Endothelial cell of umbilical vein (primary cell): ENCODE measurements at regions not wholly inside any gene's neighbourhood (a gene's known extent, or its start where the extent isn't known, plus 50 kb on each side); places are given as distances from the start of the nearest gene placed in this dataset.

Experiments
- BruUV-seq: library from RNA; stranded (reverse); fragments of 400-500 nt; replicated peaks from 2 replicates; lab custom pipeline; 2021; lab: Mats Ljungman, UMichigan
- CTCF ChIA-PET: fragments of 300-600, 350-600 bp; sonication (Branson Sonifier 250); formaldehyde crosslinking; loops from one replicate; lab custom pipeline; 2021; ENCODE audit warnings: antibody characterized with exemption, inconsistent platforms; lab: Charles Lee
- POLR2A ChIA-PET: fragments of 300-600, 350-600 bp; sonication (Branson Sonifier 250); formaldehyde crosslinking; loops from one replicate; lab custom pipeline; 2021; ENCODE audit warnings: antibody characterized with exemption, inconsistent platforms; lab: Charles Lee
- DNase-seq: peaks from one replicate; pipeline ENCODE4 v3.0.0-alpha.2; 2011; ENCODE audit warnings: low read depth, low spot score
- FAIRE-seq: peaks from 2 replicates; lab custom pipeline; 2011; peaks lifted over from hg19 to GRCh38; lab: Jason Lieb, UNC
- H2AFZ ChIP-seq: 2 replicates; pipeline ENCODE4 v1.6.0; 2012; ENCODE audit warnings: low read depth, low read length, control low read depth, inconsistent platforms
- H3K27ac ChIP-seq: 2 replicates; pipeline ENCODE4 v1.5.1; 2011; ENCODE audit warnings: low read depth, mild to moderate bottlenecking, control low read depth, low read length, moderate library complexity; ENCODE audit not compliant: insufficient read depth
- H3K27me3 ChIP-seq, 2 experiments: 2 replicates each; pipeline versions ENCODE4 v1.6.0 to v1.6.1; 2011; ENCODE audit warnings: low read length in 2 of 2, mixed read lengths in 1 of 2; ENCODE audit not compliant: control insufficient read depth in 2 of 2, insufficient read depth in 2 of 2
- H3K36me3 ChIP-seq, 2 experiments: 2 replicates in 1 of 2; 3 replicates in 1 of 2; pipeline ENCODE4 v1.5.1; 2011; ENCODE audit warnings: low read length in 2 of 2, mild to moderate bottlenecking in 1 of 2, moderate library complexity in 1 of 2; ENCODE audit not compliant: control insufficient read depth in 2 of 2, insufficient read depth in 2 of 2; ENCODE audit errors: extremely low read depth in 1 of 2
- H3K4me1 ChIP-seq: 3 replicates; pipeline ENCODE4 v1.5.1; 2011; ENCODE audit warnings: mild to moderate bottlenecking, low read length; ENCODE audit not compliant: control insufficient read depth, insufficient read depth; ENCODE audit errors: extremely low read depth
- H3K4me2 ChIP-seq: 2 replicates; pipeline ENCODE4 v1.6.1; 2011; ENCODE audit warnings: low read length, control low read depth, mixed read lengths; ENCODE audit not compliant: insufficient read depth
- H3K4me3 ChIP-seq, 3 experiments: fragments of 200-600 bp in 1 of 3; sonication (generic), shearing (Covaris generic) in 1 of 3; replicated peaks in 1 of 3; 2 replicates each; pipeline ENCODE4 v1.5.1; 2011 to 2016; ENCODE audit warnings: control low read depth in 3 of 3, low read length in 3 of 3, mild to moderate bottlenecking in 2 of 3, inconsistent platforms in 1 of 3, low read depth in 1 of 3, moderate library complexity in 1 of 3; ENCODE audit not compliant: insufficient read depth in 1 of 3
- H3K79me2 ChIP-seq: 2 replicates; pipeline ENCODE4 v1.6.0; 2012; ENCODE audit warnings: low read length, inconsistent platforms; ENCODE audit not compliant: control insufficient read depth, insufficient read depth
- H3K9ac ChIP-seq: replicated peaks from 2 replicates; pipeline ENCODE3; 2011; ENCODE audit warnings: low read length, control low read depth; ENCODE audit not compliant: insufficient read depth; ENCODE audit errors: extremely low read depth
- H3K9me1 ChIP-seq: replicated peaks from 3 replicates; pipeline ENCODE4 v1.6.0; 2011; ENCODE audit warnings: mild to moderate bottlenecking, low read length; ENCODE audit not compliant: control insufficient read depth, insufficient read depth; ENCODE audit errors: extremely low read depth
- H3K9me3 ChIP-seq: replicated peaks from 2 replicates; pipeline ENCODE4 v1.5.1; 2012; ENCODE audit warnings: low read length, inconsistent platforms; ENCODE audit not compliant: control insufficient read depth, insufficient read depth
- H4K20me1 ChIP-seq: replicated peaks from 2 replicates; pipeline ENCODE3; 2011; ENCODE audit warnings: mild to moderate bottlenecking, low read length; ENCODE audit not compliant: control insufficient read depth, insufficient read depth; ENCODE audit errors: extremely low read depth
- EZH2 ChIP-seq: IDR thresholded peaks from 2 replicates; pipeline ENCODE4 v1.6.1; 2012; ENCODE audit warnings: borderline replicate concordance, low read depth, mild to moderate bottlenecking, moderate library complexity, low read length, inconsistent platforms; ENCODE audit not compliant: severe bottlenecking
- FOS ChIP-seq: IDR thresholded peaks from 2 replicates; pipeline ENCODE4 v1.6.1; 2011; ENCODE audit warnings: mild to moderate bottlenecking, low read length, moderate library complexity, borderline replicate concordance; ENCODE audit not compliant: insufficient read depth
- GATA2 ChIP-seq: IDR thresholded peaks from 2 replicates; pipeline ENCODE4 v1.7.0; 2011; ENCODE audit warnings: low read depth, mild to moderate bottlenecking, moderate library complexity, mixed read lengths, low read length; ENCODE audit not compliant: insufficient read length, insufficient read depth
- JUN ChIP-seq: IDR thresholded peaks from 2 replicates; pipeline ENCODE4 v1.6.1; 2011; ENCODE audit warnings: borderline replicate concordance, low read depth; ENCODE audit not compliant: insufficient read length, insufficient read depth
- MYC ChIP-seq: IDR thresholded peaks from one replicate; pipeline ENCODE4 v1.6.1; 2011; ENCODE audit warnings: mild to moderate bottlenecking, low read depth, low read length
- POLR2A ChIP-seq: IDR thresholded peaks from 2 replicates; pipeline ENCODE4 v1.6.1; 2012; ENCODE audit warnings: low read depth, mild to moderate bottlenecking, control low read depth, low read length
- POLR2AphosphoS5 ChIP-seq: IDR thresholded peaks from 2 replicates; pipeline ENCODE4 v1.6.1; 2012; ENCODE audit warnings: low read depth, mild to moderate bottlenecking, control low read depth, low read length, moderate library complexity; ENCODE audit not compliant: insufficient read depth
- dilution Hi-C: fragments of 300-500 bp; cut with MboI; formaldehyde crosslinking; loops from one replicate; pipeline ENCODE4 v1.15.0; 2019; ENCODE audit warnings: low sequenced_read_pairs; ENCODE audit not compliant: extremely low pct_ligation_motif_present
- intact Hi-C: fragments of 100-400 bp; cut with micrococcal nuclease; formaldehyde crosslinking; loops from one replicate; pipeline ENCODE4 v1.10.0; 2022
- TF ChIP-seq, protein P1 (sequence below): IDR thresholded peaks from 2 replicates; pipeline ENCODE4 v1.6.1; 2011; ENCODE audit not compliant: insufficient read depth, insufficient read length
- TF ChIP-seq, protein P2 (sequence below), 2 donors: IDR thresholded peaks; 1 replicate in 1 of 2; 2 replicates in 1 of 2; pipeline ENCODE4 v1.5.1; 2011; ENCODE audit warnings: low read length in 2 of 2, mild to moderate bottlenecking in 2 of 2, moderate library complexity in 2 of 2, control low read depth in 1 of 2, inconsistent platforms in 1 of 2, low read depth in 1 of 2; ENCODE audit not compliant: insufficient read depth in 1 of 2; ENCODE audit errors: extremely low read depth in 1 of 2

DNA sequence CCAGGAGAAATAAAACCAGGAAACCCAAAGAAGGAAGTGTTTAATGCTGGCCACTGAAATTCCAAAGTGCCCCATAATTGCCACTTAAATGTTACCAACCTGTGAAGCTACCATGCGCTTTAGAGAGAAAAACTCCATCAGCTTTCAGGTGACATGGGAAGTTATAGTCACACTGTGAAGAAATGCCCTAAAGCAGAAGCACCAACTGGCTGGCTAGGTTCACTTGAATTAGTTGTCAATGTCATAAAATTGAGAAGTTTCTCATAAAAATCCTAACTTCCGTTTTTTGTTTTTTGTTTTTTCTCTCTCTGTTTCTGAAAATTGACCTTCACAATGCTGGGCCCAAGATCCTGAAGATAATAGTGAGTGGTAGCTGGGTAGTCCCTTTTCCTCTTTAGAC, 167.9 kb upstream of the CTNNB1 start:
- ChIA-PET CTCF (no interaction called here), POLR2A (no interaction called here)
- Histone ChIP-seq H3K4me3 (no peak overlapping the region), H3K27me3 (peaks cover 0 to 5% of the 10 kb centered on the region in 2 experiments), H3K4me2 (no peak overlapping the region), H3K4me1 (no peaks in the 10 kb centered on the region), H3K9ac (no peak overlapping the region), H3K27ac (no peak overlapping the region), H4K20me1 (no peaks in the 10 kb centered on the region), H3K9me3 (no peaks in the 10 kb centered on the region), H2AFZ (no peak overlapping the region), H3K9me1 (no peaks in the 10 kb centered on the region), H3K79me2 (no peaks in the 10 kb centered on the region), H3K36me3 (no peaks in the 10 kb centered on the region)
- no TSS peak for BruUV-seq
- intact Hi-C loops (no loop called here), dilution Hi-C loops (no loop called here)
- no peak for DNase-seq
- no peak for TF ChIP-seq POLR2AphosphoS5
- no peak for TF ChIP-seq MYC
- no peak for TF ChIP-seq POLR2A
- TF ChIP-seq FOS = no peak
- TF ChIP-seq GATA2 = no peak
- TF ChIP-seq, protein P1, sequence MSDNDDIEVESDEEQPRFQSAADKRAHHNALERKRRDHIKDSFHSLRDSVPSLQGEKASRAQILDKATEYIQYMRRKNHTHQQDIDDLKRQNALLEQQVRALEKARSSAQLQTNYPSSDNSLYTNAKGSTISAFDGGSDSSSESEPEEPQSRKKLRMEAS = no peak
- TF ChIP-seq, protein P2, sequence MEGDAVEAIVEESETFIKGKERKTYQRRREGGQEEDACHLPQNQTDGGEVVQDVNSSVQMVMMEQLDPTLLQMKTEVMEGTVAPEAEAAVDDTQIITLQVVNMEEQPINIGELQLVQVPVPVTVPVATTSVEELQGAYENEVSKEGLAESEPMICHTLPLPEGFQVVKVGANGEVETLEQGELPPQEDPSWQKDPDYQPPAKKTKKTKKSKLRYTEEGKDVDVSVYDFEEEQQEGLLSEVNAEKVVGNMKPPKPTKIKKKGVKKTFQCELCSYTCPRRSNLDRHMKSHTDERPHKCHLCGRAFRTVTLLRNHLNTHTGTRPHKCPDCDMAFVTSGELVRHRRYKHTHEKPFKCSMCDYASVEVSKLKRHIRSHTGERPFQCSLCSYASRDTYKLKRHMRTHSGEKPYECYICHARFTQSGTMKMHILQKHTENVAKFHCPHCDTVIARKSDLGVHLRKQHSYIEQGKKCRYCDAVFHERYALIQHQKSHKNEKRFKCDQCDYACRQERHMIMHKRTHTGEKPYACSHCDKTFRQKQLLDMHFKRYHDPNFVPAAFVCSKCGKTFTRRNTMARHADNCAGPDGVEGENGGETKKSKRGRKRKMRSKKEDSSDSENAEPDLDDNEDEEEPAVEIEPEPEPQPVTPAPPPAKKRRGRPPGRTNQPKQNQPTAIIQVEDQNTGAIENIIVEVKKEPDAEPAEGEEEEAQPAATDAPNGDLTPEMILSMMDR (IDR thresholded peaks at IDR 0.05; ENCODE audit: extremely low read depth in 1 of 2, insufficient read depth in 1 of 2, low read depth in 1 of 2, low read length in 2 of 2) = no peak
- TF ChIP-seq JUN = no peak
- no peak for TF ChIP-seq EZH2
- FAIRE-seq = no peak
